ENCODE measurements at regions not wholly inside any gene's neighbourhood (a gene's known extent, or its start where the extent isn't known, plus 50 kb on each side); places are given as distances from the start of the nearest gene placed in this dataset.

DNA sequence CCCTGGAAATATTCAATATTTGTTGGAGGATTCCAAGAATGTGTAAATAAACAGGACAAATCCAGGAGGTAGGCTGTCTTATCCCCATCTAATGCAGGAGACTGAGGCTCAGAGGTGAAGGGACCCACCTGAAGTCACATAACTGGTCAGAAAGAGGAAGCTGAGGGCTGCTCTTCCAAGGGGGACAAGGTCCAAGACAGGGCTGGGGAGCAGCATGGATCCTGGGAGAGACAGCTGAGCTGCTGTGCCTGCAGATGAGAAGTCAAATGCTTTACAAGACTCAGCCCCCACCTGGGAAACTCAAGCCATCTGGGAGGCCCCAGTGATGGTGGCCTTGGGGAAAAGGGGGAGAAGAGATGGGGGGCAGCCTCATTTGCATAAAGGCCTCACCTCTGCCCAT is 224.4 kb downstream of the PTPRU start:
- intact Hi-C loops (cut with micrococcal nuclease; ENCODE audit: unreplicated experiment), result no loop called here
- Histone ChIP-seq H3K4me3 (replicated peaks in 1 of 3; ENCODE audit: insufficient read depth in 1 of 3, low read depth in 2 of 3, low read length in 3 of 3) (no peak overlapping the region), H3K4me1 (ENCODE audit: insufficient read depth, low read length) (no peaks in the 10 kb centered on the region), H3K27ac (ENCODE audit: extremely low read length, insufficient read depth, low read length) (no peak overlapping the region), H3K79me2 (ENCODE audit: insufficient read depth, low read length) (no peaks in the 10 kb centered on the region), H2AFZ (ENCODE audit: low read length) (no peak overlapping the region), H3K9me3 (ENCODE audit: low read length) (no peaks in the 10 kb centered on the region), H3K27me3 (ENCODE audit: control insufficient read depth in 1 of 2, insufficient read depth in 2 of 2, low read length in 2 of 2) (no peaks in the 10 kb centered on the region), H3K4me2 (ENCODE audit: low read depth, low read length) (no peak overlapping the region), H3K36me3 (replicated peaks in 1 of 2; ENCODE audit: control insufficient read depth in 1 of 2, insufficient read depth in 2 of 2, low read length in 2 of 2) (no peaks in the 10 kb centered on the region), H3K9ac (ENCODE audit: insufficient read depth, low read depth, low read length) (no peak overlapping the region), H4K20me1 (ENCODE audit: insufficient read depth, low read length) (no peaks in the 10 kb centered on the region)
- in situ Hi-C loops (cut with HindIII; ENCODE audit: extremely low pct_ligation_motif_present, low pct_unique_long_range_greater_than_20kb), result no loop called here
- no peak for DNase-seq (ENCODE audit: low spot score)
- FAIRE-seq, result no peak
- ATAC-seq, result no peak
- ChIA-PET POLR2A (no interaction called here), CTCF (ENCODE audit: low intra/inter-chr PET ratio, low total read pairs) (no interaction called here)
- BruUV-seq (replicated peaks), result no TSS peak
- TF ChIP-seq TCF12 (IDR thresholded peaks at IDR 0.05) (no peak), TCF12 (CRISPR knock-in tag; IDR thresholded peaks at IDR 0.05) (no peak), AGO2 (optimal IDR thresholded peaks at IDR 0.05; ENCODE audit: low read depth, low read length) (no peak), ZNF296 (CRISPR knock-in tag; conservative IDR thresholded peaks at IDR 0.05) (no peak), ZNF724P (CRISPR knock-in tag; IDR thresholded peaks at IDR 0.05; ENCODE audit: borderline replicate concordance) (no peak), KLF12 (CRISPR knock-in tag; IDR thresholded peaks at IDR 0.05; ENCODE audit: borderline replicate concordance) (no peak), MEIS1 (CRISPR knock-in tag; IDR thresholded peaks at IDR 0.05; ENCODE audit: borderline replicate concordance) (no peak), MED8 (CRISPR knock-in tag; IDR thresholded peaks at IDR 0.05; ENCODE audit: insufficient replicate concordance) (no peak)
- TF ChIP-seq, protein P1, sequence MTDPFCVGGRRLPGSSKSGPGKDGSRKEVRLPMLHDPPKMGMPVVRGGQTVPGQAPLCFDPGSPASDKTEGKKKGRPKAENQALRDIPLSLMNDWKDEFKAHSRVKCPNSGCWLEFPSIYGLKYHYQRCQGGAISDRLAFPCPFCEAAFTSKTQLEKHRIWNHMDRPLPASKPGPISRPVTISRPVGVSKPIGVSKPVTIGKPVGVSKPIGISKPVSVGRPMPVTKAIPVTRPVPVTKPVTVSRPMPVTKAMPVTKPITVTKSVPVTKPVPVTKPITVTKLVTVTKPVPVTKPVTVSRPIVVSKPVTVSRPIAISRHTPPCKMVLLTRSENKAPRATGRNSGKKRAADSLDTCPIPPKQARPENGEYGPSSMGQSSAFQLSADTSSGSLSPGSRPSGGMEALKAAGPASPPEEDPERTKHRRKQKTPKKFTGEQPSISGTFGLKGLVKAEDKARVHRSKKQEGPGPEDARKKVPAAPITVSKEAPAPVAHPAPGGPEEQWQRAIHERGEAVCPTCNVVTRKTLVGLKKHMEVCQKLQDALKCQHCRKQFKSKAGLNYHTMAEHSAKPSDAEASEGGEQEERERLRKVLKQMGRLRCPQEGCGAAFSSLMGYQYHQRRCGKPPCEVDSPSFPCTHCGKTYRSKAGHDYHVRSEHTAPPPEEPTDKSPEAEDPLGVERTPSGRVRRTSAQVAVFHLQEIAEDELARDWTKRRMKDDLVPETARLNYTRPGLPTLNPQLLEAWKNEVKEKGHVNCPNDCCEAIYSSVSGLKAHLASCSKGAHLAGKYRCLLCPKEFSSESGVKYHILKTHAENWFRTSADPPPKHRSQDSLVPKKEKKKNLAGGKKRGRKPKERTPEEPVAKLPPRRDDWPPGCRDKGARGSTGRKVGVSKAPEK (CRISPR knock-in tag; IDR thresholded peaks at IDR 0.05; ENCODE audit: borderline replicate concordance), result no peak
- TF ChIP-seq, protein P2, sequence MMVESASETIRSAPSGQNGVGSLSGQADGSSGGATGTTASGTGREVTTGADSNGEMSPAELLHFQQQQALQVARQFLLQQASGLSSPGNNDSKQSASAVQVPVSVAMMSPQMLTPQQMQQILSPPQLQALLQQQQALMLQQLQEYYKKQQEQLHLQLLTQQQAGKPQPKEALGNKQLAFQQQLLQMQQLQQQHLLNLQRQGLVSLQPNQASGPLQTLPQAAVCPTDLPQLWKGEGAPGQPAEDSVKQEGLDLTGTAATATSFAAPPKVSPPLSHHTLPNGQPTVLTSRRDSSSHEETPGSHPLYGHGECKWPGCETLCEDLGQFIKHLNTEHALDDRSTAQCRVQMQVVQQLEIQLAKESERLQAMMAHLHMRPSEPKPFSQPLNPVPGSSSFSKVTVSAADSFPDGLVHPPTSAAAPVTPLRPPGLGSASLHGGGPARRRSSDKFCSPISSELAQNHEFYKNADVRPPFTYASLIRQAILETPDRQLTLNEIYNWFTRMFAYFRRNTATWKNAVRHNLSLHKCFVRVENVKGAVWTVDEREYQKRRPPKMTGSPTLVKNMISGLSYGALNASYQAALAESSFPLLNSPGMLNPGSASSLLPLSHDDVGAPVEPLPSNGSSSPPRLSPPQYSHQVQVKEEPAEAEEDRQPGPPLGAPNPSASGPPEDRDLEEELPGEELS (CRISPR knock-in tag; IDR thresholded peaks at IDR 0.05), result no peak
- TF ChIP-seq, protein P3, sequence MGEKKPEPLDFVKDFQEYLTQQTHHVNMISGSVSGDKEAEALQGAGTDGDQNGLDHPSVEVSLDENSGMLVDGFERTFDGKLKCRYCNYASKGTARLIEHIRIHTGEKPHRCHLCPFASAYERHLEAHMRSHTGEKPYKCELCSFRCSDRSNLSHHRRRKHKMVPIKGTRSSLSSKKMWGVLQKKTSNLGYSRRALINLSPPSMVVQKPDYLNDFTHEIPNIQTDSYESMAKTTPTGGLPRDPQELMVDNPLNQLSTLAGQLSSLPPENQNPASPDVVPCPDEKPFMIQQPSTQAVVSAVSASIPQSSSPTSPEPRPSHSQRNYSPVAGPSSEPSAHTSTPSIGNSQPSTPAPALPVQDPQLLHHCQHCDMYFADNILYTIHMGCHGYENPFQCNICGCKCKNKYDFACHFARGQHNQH (CRISPR knock-in tag; IDR thresholded peaks at IDR 0.05), result no peak
- TF ChIP-seq, protein P4, sequence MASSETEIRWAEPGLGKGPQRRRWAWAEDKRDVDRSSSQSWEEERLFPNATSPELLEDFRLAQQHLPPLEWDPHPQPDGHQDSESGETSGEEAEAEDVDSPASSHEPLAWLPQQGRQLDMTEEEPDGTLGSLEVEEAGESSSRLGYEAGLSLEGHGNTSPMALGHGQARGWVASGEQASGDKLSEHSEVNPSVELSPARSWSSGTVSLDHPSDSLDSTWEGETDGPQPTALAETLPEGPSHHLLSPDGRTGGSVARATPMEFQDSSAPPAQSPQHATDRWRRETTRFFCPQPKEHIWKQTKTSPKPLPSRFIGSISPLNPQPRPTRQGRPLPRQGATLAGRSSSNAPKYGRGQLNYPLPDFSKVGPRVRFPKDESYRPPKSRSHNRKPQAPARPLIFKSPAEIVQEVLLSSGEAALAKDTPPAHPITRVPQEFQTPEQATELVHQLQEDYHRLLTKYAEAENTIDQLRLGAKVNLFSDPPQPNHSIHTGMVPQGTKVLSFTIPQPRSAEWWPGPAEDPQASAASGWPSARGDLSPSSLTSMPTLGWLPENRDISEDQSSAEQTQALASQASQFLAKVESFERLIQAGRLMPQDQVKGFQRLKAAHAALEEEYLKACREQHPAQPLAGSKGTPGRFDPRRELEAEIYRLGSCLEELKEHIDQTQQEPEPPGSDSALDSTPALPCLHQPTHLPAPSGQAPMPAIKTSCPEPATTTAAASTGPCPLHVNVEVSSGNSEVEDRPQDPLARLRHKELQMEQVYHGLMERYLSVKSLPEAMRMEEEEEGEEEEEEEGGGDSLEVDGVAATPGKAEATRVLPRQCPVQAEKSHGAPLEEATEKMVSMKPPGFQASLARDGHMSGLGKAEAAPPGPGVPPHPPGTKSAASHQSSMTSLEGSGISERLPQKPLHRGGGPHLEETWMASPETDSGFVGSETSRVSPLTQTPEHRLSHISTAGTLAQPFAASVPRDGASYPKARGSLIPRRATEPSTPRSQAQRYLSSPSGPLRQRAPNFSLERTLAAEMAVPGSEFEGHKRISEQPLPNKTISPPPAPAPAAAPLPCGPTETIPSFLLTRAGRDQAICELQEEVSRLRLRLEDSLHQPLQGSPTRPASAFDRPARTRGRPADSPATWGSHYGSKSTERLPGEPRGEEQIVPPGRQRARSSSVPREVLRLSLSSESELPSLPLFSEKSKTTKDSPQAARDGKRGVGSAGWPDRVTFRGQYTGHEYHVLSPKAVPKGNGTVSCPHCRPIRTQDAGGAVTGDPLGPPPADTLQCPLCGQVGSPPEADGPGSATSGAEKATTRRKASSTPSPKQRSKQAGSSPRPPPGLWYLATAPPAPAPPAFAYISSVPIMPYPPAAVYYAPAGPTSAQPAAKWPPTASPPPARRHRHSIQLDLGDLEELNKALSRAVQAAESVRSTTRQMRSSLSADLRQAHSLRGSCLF (CRISPR knock-in tag; IDR thresholded peaks at IDR 0.05; ENCODE audit: borderline replicate concordance), result no peak
- TF ChIP-seq, protein P5, sequence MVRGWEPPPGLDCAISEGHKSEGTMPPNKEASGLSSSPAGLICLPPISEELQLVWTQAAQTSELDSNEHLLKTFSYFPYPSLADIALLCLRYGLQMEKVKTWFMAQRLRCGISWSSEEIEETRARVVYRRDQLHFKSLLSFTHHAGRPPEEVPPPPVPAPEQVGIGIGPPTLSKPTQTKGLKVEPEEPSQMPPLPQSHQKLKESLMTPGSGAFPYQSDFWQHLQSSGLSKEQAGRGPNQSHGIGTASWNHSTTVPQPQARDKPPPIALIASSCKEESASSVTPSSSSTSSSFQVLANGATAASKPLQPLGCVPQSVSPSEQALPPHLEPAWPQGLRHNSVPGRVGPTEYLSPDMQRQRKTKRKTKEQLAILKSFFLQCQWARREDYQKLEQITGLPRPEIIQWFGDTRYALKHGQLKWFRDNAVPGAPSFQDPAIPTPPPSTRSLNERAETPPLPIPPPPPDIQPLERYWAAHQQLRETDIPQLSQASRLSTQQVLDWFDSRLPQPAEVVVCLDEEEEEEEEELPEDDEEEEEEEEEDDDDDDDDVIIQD (CRISPR knock-in tag; IDR thresholded peaks at IDR 0.05; ENCODE audit: low read depth), result no peak
